Ovary (tissue), 3 donors: ENCODE measurements at regions not wholly inside any gene's neighbourhood (a gene's known extent, or its start where the extent isn't known, plus 50 kb on each side); places are given as distances from the start of the nearest gene placed in this dataset.

Experiments
- EP300 ChIP-seq: sonication (generic); formaldehyde crosslinking; IDR thresholded peaks from one replicate; pipeline ENCODE4 v1.6.1; 2017; ENCODE audit warnings: antibody characterized with exemption
- POLR2A ChIP-seq: fragments of 450-650 bp; IDR thresholded peaks from one replicate; pipeline ENCODE4 v1.6.1; 2017; ENCODE audit warnings: antibody characterized with exemption, mild to moderate bottlenecking, moderate library complexity
- TF ChIP-seq, protein P1 (sequence below), 3 donors: fragments of 450-650 bp in 2 of 3; fragments of 200-600 bp in 1 of 3; IDR thresholded peaks; one replicate each; pipeline versions ENCODE4 v1.5.1 to v1.8.0; 2016 to 2022; ENCODE audit warnings: antibody characterized with exemption in 3 of 3, mild to moderate bottlenecking in 1 of 3
- donor health status: DM: no; HTN: no; CAD: no.

DNA sequence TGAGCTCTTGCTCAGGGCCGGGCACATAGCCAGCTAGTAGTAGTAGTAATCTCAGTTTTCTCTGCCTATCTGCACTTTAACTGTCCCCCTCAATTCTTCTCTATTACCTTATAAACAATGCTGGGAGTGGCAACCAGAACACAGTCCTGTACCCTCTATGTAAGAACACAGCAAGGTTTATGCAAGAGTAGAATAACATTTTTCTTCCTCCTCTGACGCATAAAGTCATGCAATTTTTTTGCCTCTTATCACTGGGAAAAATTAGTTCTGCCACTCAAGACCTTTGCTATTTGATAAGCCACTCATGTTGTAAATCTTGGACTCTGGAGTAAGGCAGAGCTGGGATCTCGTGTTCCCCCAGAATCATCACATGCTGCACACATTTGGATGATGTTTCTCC is 200.7 kb upstream of the SOX11 start:
- TF ChIP-seq POLR2A = no peak
- TF ChIP-seq, protein P1, sequence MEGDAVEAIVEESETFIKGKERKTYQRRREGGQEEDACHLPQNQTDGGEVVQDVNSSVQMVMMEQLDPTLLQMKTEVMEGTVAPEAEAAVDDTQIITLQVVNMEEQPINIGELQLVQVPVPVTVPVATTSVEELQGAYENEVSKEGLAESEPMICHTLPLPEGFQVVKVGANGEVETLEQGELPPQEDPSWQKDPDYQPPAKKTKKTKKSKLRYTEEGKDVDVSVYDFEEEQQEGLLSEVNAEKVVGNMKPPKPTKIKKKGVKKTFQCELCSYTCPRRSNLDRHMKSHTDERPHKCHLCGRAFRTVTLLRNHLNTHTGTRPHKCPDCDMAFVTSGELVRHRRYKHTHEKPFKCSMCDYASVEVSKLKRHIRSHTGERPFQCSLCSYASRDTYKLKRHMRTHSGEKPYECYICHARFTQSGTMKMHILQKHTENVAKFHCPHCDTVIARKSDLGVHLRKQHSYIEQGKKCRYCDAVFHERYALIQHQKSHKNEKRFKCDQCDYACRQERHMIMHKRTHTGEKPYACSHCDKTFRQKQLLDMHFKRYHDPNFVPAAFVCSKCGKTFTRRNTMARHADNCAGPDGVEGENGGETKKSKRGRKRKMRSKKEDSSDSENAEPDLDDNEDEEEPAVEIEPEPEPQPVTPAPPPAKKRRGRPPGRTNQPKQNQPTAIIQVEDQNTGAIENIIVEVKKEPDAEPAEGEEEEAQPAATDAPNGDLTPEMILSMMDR (IDR thresholded peaks at IDR 0.05) = no peak
- TF ChIP-seq EP300 = no peak
